ENCODE measurements at regions not wholly inside any gene's neighbourhood (a gene's known extent, or its start where the extent isn't known, plus 50 kb on each side); places are given as distances from the start of the nearest gene placed in this dataset.

DNA sequence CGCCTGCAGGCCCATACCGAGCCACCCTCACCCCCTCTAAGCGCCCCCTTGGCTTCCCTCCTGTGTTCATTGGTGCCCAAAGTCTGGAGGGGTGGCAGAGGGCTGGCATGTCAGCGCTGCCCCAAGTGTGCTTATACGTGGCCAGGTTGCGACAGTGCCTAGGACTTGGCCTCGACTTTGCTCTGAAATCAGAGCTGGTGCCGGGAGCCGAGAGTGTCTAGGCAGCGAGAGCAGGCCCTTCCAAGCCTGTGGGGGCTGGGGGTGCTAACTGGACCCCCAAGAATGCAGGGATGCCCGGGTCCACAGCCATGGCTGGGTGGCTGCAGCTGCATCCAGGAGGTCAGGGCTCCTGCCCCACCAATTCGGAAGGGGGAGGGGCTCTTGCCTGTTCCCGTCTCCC is 95.6 kb upstream of the MGAT5 start:
- H3K9ac ChIP-seq (ENCODE audit: low read length) = no peak overlapping the region
- no peak for TF ChIP-seq RAD21 (conservative IDR thresholded peaks at IDR 0.05)
- TF ChIP-seq TAF1 (IDR thresholded peaks at IDR 0.05; ENCODE audit: low read depth) = no peak
- no peak for TF ChIP-seq POLR2AphosphoS5 (IDR thresholded peaks at IDR 0.05)
- no peak for TF ChIP-seq REST (IDR thresholded peaks at IDR 0.05; ENCODE audit: borderline replicate concordance)
- no peak overlapping the region for H3K27ac ChIP-seq (ENCODE audit: low read length)
- H3K27me3 ChIP-seq (ENCODE audit: insufficient read depth, low read depth, low read length) = no peaks in the 10 kb centered on the region
- H3K79me2 ChIP-seq (replicated peaks; ENCODE audit: insufficient read depth, low read length) = peaks cover 18% of the 10 kb centered on the region
- no peak overlapping the region for H3K4me2 ChIP-seq (ENCODE audit: low read length)
- no peaks in the 10 kb centered on the region for H3K36me3 ChIP-seq (ENCODE audit: insufficient read depth, low read length)
- no peaks in the 10 kb centered on the region for H3K9me3 ChIP-seq (ENCODE audit: low read length)
- H3K4me3 ChIP-seq (ENCODE audit: low read length) = no peak overlapping the region
- H2AFZ ChIP-seq (ENCODE audit: low read depth, low read length) = no peak overlapping the region
- H3F3A ChIP-seq (ENCODE audit: insufficient read depth, low read length, poor library complexity, severe bottlenecking) = no peaks in the 10 kb centered on the region
- H3K9me2 ChIP-seq (ENCODE audit: insufficient read depth, low read length) = no peaks in the 10 kb centered on the region
- H4K20me1 ChIP-seq (ENCODE audit: insufficient read depth) = no peaks in the 10 kb centered on the region

DNA sequence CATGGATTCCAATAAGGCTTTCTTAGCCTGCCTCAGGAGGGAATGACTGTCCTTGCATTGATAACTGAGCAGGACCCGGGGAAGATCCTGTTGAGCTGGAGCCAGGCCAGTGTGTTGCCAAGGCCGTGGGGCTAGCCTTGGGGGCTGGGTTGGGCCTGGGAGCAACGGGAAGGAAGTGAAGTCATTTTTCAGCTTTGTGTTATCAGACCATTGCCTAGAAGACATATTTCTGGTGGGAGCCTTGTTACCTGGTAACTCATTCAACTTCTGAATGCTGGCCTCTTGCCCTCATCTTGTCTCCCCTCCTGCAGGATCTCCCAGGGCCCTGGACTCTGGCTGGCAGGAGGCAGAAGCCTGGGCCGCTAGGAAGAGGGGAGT is 92.7 kb upstream of the MGAT5 start:
- H3K9me2 ChIP-seq (ENCODE audit: insufficient read depth, low read length) = no peaks in the 10 kb centered on the region
- H3F3A ChIP-seq (ENCODE audit: insufficient read depth, low read length, poor library complexity, severe bottlenecking) = no peaks in the 10 kb centered on the region
- no peak overlapping the region for H2AFZ ChIP-seq (ENCODE audit: low read depth, low read length)
- no peaks in the 10 kb centered on the region for H4K20me1 ChIP-seq (ENCODE audit: insufficient read depth)
- no peaks in the 10 kb centered on the region for H3K27me3 ChIP-seq (ENCODE audit: insufficient read depth, low read depth, low read length)
- no peak overlapping the region for H3K4me3 ChIP-seq (ENCODE audit: low read length)
- H3K27ac ChIP-seq (ENCODE audit: low read length) = no peak overlapping the region
- no peaks in the 10 kb centered on the region for H3K9me3 ChIP-seq (ENCODE audit: low read length)
- no peak overlapping the region for H3K4me2 ChIP-seq (ENCODE audit: low read length)
- peaks cover 18% of the 10 kb centered on the region for H3K79me2 ChIP-seq (replicated peaks; ENCODE audit: insufficient read depth, low read length)
- no peaks in the 10 kb centered on the region for H3K36me3 ChIP-seq (ENCODE audit: insufficient read depth, low read length)
- no peak for TF ChIP-seq POLR2AphosphoS5 (IDR thresholded peaks at IDR 0.05)
- TF ChIP-seq CTCF (IDR thresholded peaks at IDR 0.05; ENCODE audit: poor library complexity, severe bottlenecking) = no peak
- TF ChIP-seq REST (IDR thresholded peaks at IDR 0.05; ENCODE audit: borderline replicate concordance) = no peak
- H3K9ac ChIP-seq (ENCODE audit: low read length) = no peak overlapping the region

DNA sequence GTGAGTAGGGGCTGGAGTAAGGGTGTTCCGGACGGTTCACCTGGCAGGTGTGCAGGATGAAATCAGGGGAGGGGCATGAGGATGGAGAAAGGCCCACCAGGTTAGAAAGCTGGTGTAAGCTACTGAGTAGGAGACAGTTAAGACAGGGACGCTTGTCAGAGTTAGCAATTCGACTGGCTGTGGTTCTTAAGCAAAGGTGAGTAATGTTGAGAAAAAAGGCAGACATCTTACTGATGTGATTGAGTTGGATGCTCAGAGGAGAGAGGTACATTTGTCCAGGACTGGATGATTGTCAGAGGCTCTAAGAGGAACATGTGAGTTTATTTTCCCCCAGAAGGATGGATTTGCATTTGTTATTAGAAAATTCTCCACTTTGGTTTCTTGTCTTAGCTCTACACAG is 90.5 kb upstream of the MGAT5 start:
- Histone ChIP-seq H3K27ac (ENCODE audit: low read length) (no peak overlapping the region), H3K9ac (ENCODE audit: low read length) (no peak overlapping the region), H3K27me3 (ENCODE audit: insufficient read depth, low read depth, low read length) (no peaks in the 10 kb centered on the region), H2AFZ (ENCODE audit: low read depth, low read length) (no peak overlapping the region), H3F3A (ENCODE audit: insufficient read depth, low read length, poor library complexity, severe bottlenecking) (no peaks in the 10 kb centered on the region), H3K9me3 (ENCODE audit: low read length) (no peaks in the 10 kb centered on the region), H3K4me3 (ENCODE audit: low read length) (no peak overlapping the region), H3K4me2 (ENCODE audit: low read length) (no peak overlapping the region), H4K20me1 (ENCODE audit: insufficient read depth) (no peaks in the 10 kb centered on the region), H3K79me2 (replicated peaks; ENCODE audit: insufficient read depth, low read length) (peaks cover 11% of the 10 kb centered on the region), H3K36me3 (ENCODE audit: insufficient read depth, low read length) (no peaks in the 10 kb centered on the region), H3K9me2 (ENCODE audit: insufficient read depth, low read length) (no peaks in the 10 kb centered on the region)
- TF ChIP-seq CTCF (IDR thresholded peaks at IDR 0.05; ENCODE audit: poor library complexity, severe bottlenecking) = no peak
- TF ChIP-seq SMC3 (conservative IDR thresholded peaks at IDR 0.05; ENCODE audit: poor library complexity) = no peak
- no peak for TF ChIP-seq EZH2 (IDR thresholded peaks at IDR 0.05; ENCODE audit: borderline replicate concordance, insufficient read depth, low read length, poor library complexity, severe bottlenecking)
- TF ChIP-seq MXI1 (conservative IDR thresholded peaks at IDR 0.05; ENCODE audit: poor library complexity, severe bottlenecking) = no peak
